ENCODE measurements at regions not wholly inside any gene's neighbourhood (a gene's known extent, or its start where the extent isn't known, plus 50 kb on each side); places are given as distances from the start of the nearest gene placed in this dataset.
"Not testable (repeated sequence)": the region's sequence is repeated elsewhere in the genome, so short reads cannot be mapped to it uniquely, and the experiment has no call there.

GRCh38 chrY:3171074-3171473, 235.9 kb downstream of the ZFY start:
- H3K9me2 ChIP-seq (ENCODE audit: insufficient read depth, low read length); H3K9ac ChIP-seq (ENCODE audit: low read length); H3K27me3 ChIP-seq (ENCODE audit: insufficient read depth, low read depth, low read length); H3K36me3 ChIP-seq (ENCODE audit: insufficient read depth, low read length); H3F3A ChIP-seq (ENCODE audit: insufficient read depth, low read length, poor library complexity, severe bottlenecking); H3K4me3 ChIP-seq (ENCODE audit: low read length); H3K79me2 ChIP-seq (replicated peaks; ENCODE audit: insufficient read depth, low read length); H3K4me2 ChIP-seq (ENCODE audit: low read length); H2AFZ ChIP-seq (ENCODE audit: low read depth, low read length); H4K20me1 ChIP-seq (ENCODE audit: insufficient read depth); H3K9me3 ChIP-seq (ENCODE audit: low read length); H3K27ac ChIP-seq (ENCODE audit: low read length): not testable (repeated sequence)

DNA sequence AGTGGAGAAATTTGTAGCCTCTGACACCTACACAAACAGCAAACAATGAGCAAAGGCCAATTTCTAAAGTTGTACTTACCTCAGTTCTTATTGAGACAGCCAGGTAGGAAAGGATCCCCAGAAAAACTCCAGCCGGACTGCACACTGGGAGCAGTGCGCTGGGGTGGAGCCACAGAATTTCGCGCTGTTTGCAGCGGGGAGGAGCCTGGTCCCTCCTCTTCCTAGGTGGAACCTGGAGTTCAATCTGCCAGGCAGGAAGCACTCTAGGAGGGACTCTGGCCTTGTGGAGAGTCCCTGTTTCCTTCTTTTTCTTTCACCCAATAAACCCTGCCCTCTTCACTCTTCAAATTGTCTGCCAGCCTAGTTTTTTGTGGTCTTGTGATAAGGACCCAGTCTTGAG, 259.9 kb downstream of the ZFY start:
- H3K79me2 ChIP-seq (replicated peaks; ENCODE audit: insufficient read depth, low read length); H3K4me2 ChIP-seq (ENCODE audit: low read length); H3K9me3 ChIP-seq (ENCODE audit: low read length); H3K27me3 ChIP-seq (ENCODE audit: insufficient read depth, low read depth, low read length); H4K20me1 ChIP-seq (ENCODE audit: insufficient read depth); H3K4me3 ChIP-seq (ENCODE audit: low read length); H3F3A ChIP-seq (ENCODE audit: insufficient read depth, low read length, poor library complexity, severe bottlenecking); H3K27ac ChIP-seq (ENCODE audit: low read length); H2AFZ ChIP-seq (ENCODE audit: low read depth, low read length); H3K36me3 ChIP-seq (ENCODE audit: insufficient read depth, low read length); H3K9me2 ChIP-seq (ENCODE audit: insufficient read depth, low read length); H3K9ac ChIP-seq (ENCODE audit: low read length): not testable (repeated sequence)

GRCh38 chrY:3202287-3202686, 267.1 kb downstream of the ZFY start:
- H3K4me2 ChIP-seq (ENCODE audit: low read length); H3F3A ChIP-seq (ENCODE audit: insufficient read depth, low read length, poor library complexity, severe bottlenecking); H3K27me3 ChIP-seq (ENCODE audit: insufficient read depth, low read depth, low read length); H3K36me3 ChIP-seq (ENCODE audit: insufficient read depth, low read length); H3K9ac ChIP-seq (ENCODE audit: low read length); H3K9me2 ChIP-seq (ENCODE audit: insufficient read depth, low read length); H3K27ac ChIP-seq (ENCODE audit: low read length); H2AFZ ChIP-seq (ENCODE audit: low read depth, low read length); H3K4me3 ChIP-seq (ENCODE audit: low read length); H4K20me1 ChIP-seq (ENCODE audit: insufficient read depth); H3K9me3 ChIP-seq (ENCODE audit: low read length); H3K79me2 ChIP-seq (replicated peaks; ENCODE audit: insufficient read depth, low read length): not testable (repeated sequence)

DNA sequence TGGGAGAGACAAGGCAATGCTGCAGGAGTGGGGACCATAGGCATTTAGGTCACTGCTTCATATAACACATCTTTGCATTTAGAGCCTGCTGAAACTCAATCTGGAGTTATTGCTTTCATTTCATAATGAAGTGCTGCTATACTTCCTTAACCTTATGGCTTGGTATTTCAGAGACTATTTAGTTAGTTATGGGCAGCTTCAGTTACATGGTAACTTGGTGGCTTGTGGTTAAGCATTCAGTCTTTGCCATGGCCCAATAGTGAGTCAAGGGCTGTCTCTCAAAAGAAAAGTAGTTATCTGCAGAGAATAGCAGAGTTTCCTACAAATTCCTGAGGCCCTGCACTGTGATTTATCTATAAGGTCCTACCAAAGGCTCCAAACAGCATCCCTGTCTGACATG, 271.6 kb downstream of the ZFY start:
- not testable (repeated sequence) for H3F3A ChIP-seq (ENCODE audit: insufficient read depth, low read length, poor library complexity, severe bottlenecking); H3K4me3 ChIP-seq (ENCODE audit: low read length); H3K9ac ChIP-seq (ENCODE audit: low read length); H4K20me1 ChIP-seq (ENCODE audit: insufficient read depth); H3K79me2 ChIP-seq (replicated peaks; ENCODE audit: insufficient read depth, low read length); H2AFZ ChIP-seq (ENCODE audit: low read depth, low read length); H3K27me3 ChIP-seq (ENCODE audit: insufficient read depth, low read depth, low read length); H3K9me3 ChIP-seq (ENCODE audit: low read length); H3K9me2 ChIP-seq (ENCODE audit: insufficient read depth, low read length); H3K36me3 ChIP-seq (ENCODE audit: insufficient read depth, low read length); H3K27ac ChIP-seq (ENCODE audit: low read length); H3K4me2 ChIP-seq (ENCODE audit: low read length)

- H3K4me3 ChIP-seq (ENCODE audit: low read length); H3K79me2 ChIP-seq (replicated peaks; ENCODE audit: insufficient read depth, low read length); H3K27me3 ChIP-seq (ENCODE audit: insufficient read depth, low read depth, low read length); H2AFZ ChIP-seq (ENCODE audit: low read depth, low read length); H3K4me2 ChIP-seq (ENCODE audit: low read length); H3K9ac ChIP-seq (ENCODE audit: low read length); H3K27ac ChIP-seq (ENCODE audit: low read length); H4K20me1 ChIP-seq (ENCODE audit: insufficient read depth); H3K36me3 ChIP-seq (ENCODE audit: insufficient read depth, low read length); H3K9me3 ChIP-seq (ENCODE audit: low read length); H3K9me2 ChIP-seq (ENCODE audit: insufficient read depth, low read length); H3F3A ChIP-seq (ENCODE audit: insufficient read depth, low read length, poor library complexity, severe bottlenecking): not testable (repeated sequence)
Observed at GRCh38 chrY:3213183-3213582, 278.0 kb downstream of the ZFY start.

DNA sequence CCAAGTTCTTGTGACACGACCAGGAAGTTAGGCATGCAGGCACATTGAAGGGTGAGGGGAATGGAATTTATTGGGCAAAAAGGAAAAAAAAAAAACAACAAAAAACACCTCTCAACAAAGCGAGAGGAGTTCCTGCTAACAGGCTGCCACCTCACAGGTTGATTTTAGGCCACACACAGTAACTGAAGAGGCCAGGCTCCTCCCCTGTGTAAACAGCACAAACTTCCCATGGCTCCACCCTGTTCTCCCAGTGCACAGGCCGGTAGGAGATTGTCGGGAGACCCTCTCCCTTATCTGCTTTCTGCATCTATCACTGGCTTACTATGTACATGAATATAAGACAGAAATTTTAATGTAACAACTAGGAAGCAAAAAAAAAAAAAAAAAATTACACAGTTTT, 283.0 kb downstream of the ZFY start:
- H4K20me1 ChIP-seq (ENCODE audit: insufficient read depth); H3K4me2 ChIP-seq (ENCODE audit: low read length); H2AFZ ChIP-seq (ENCODE audit: low read depth, low read length); H3F3A ChIP-seq (ENCODE audit: insufficient read depth, low read length, poor library complexity, severe bottlenecking); H3K9me3 ChIP-seq (ENCODE audit: low read length); H3K9ac ChIP-seq (ENCODE audit: low read length); H3K27ac ChIP-seq (ENCODE audit: low read length); H3K9me2 ChIP-seq (ENCODE audit: insufficient read depth, low read length); H3K79me2 ChIP-seq (replicated peaks; ENCODE audit: insufficient read depth, low read length); H3K4me3 ChIP-seq (ENCODE audit: low read length); H3K27me3 ChIP-seq (ENCODE audit: insufficient read depth, low read depth, low read length); H3K36me3 ChIP-seq (ENCODE audit: insufficient read depth, low read length): not testable (repeated sequence)

DNA sequence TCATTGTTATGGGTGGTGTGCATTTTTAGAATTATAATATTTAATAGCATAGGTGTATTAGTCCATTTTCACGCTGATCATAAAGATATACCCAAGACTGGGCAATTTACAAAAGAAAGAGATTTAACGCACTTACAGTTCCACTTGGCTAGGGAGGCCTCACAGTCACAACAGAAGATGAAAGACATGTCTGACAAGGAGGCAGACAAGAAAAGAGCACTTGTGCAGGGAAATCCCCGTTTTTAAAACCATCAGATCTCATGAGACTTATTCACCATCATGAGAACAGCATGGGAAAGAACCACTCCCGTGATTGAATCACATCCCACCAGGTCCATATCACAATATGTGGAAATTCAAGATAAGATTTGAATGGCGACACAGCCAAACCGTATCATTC, 283.4 kb downstream of the ZFY start:
- H3K79me2 ChIP-seq (replicated peaks; ENCODE audit: insufficient read depth, low read length); H3K4me2 ChIP-seq (ENCODE audit: low read length); H3K27me3 ChIP-seq (ENCODE audit: insufficient read depth, low read depth, low read length); H3K36me3 ChIP-seq (ENCODE audit: insufficient read depth, low read length); H3K9ac ChIP-seq (ENCODE audit: low read length); H3K9me2 ChIP-seq (ENCODE audit: insufficient read depth, low read length); H3K27ac ChIP-seq (ENCODE audit: low read length); H2AFZ ChIP-seq (ENCODE audit: low read depth, low read length); H4K20me1 ChIP-seq (ENCODE audit: insufficient read depth); H3F3A ChIP-seq (ENCODE audit: insufficient read depth, low read length, poor library complexity, severe bottlenecking); H3K4me3 ChIP-seq (ENCODE audit: low read length); H3K9me3 ChIP-seq (ENCODE audit: low read length): not testable (repeated sequence)

GRCh38 chrY:3262911-3263310, 316.0 kb upstream of the TGIF2LY start:
- not testable (repeated sequence) for H3K27me3 ChIP-seq (ENCODE audit: insufficient read depth, low read depth, low read length); H3K27ac ChIP-seq (ENCODE audit: low read length); H3K9me3 ChIP-seq (ENCODE audit: low read length); H3K79me2 ChIP-seq (replicated peaks; ENCODE audit: insufficient read depth, low read length); H3K9ac ChIP-seq (ENCODE audit: low read length); H4K20me1 ChIP-seq (ENCODE audit: insufficient read depth); H2AFZ ChIP-seq (ENCODE audit: low read depth, low read length); H3K9me2 ChIP-seq (ENCODE audit: insufficient read depth, low read length); H3K4me3 ChIP-seq (ENCODE audit: low read length); H3K4me2 ChIP-seq (ENCODE audit: low read length); H3K36me3 ChIP-seq (ENCODE audit: insufficient read depth, low read length); H3F3A ChIP-seq (ENCODE audit: insufficient read depth, low read length, poor library complexity, severe bottlenecking)
